ENCODE measurements at regions not wholly inside any gene's neighbourhood (a gene's known extent, or its start where the extent isn't known, plus 50 kb on each side); places are given as distances from the start of the nearest gene placed in this dataset.

GRCh38 chr3:102536456-102536855 lies 101.6 kb downstream of the ZPLD1 start:
- peak; percentile 68 for TF ChIP-seq CTCF (IDR thresholded peaks at IDR 0.05)
- TF ChIP-seq ZFX (IDR thresholded peaks at IDR 0.05; ENCODE audit: borderline replicate concordance): no peak

All from 22Rv1 (cell line).